Ecto neural progenitor cell (in vitro differentiated cells): ENCODE measurements at regions not wholly inside any gene's neighbourhood (a gene's known extent, or its start where the extent isn't known, plus 50 kb on each side); places are given as distances from the start of the nearest gene placed in this dataset.
"Not testable (repeated sequence)": the region's sequence is repeated elsewhere in the genome, so short reads cannot be mapped to it uniquely, and the experiment has no call there.

ENCODE experiments used
- DNase-seq: peaks from one replicate; pipeline ENCODE4 v3.0.0-alpha.2; 2018; ENCODE audit warnings: low spot score

DNA sequence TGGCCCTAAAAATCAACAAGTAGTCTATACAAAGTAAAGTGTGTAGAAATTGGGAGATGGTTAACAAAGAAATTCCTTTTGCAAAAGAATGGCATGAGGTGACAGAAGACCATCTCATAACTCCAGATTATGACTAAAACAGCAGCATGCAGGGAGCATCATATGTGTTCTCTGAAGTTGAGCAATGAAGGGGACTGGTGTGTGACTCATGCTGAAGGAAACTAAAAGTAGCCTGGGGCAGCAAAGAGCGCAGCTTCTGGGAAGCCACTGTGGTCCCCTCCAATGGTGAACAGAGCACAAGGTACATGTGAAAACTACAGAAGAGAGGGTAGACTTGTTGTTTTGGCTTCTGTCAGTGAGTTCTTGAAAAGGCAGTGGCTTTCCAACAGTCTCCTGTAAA is 133.4 kb downstream of the MACC1 start:
- DNase-seq, result no peak

DNA sequence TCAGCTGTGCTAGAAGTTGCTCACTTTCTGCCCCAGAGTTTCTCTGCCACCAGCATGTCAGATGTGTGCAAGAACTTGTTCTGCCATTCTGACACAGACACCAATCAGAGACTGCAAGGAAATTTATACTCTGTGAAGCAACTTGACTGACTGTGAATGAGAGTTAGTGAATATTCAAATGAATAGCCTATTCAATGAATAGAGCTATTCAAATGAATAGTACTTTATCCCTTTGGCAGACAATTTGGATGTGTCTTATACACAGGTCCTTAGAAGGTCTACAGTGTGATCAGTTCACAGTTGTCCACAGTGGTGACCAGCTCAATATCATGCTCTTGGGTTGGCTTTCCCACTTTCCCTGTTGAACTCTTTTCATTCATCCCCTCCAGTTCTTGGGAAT is 138.1 kb downstream of the MACC1 start:
- no peak for DNase-seq

DNA sequence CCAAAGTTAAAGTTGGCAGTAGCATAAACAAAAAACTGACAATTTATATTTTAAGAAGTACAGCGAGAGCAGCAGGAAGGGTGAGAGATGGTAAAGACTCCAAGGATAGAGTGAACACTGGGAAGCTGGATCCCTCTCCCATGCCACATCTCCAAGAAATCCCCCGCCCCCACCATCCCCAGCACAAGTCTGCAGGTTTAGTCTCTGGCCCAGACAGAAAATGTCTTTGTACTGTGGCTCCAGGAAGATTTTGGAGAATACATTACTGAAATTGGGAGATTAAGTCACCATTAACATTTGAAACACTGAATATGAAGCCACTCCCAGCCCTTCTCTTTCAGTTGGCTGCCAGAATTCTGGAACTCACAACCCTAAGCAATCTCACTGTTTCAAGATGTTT is 140.3 kb downstream of the MACC1 start:
- DNase-seq, result no peak

DNA sequence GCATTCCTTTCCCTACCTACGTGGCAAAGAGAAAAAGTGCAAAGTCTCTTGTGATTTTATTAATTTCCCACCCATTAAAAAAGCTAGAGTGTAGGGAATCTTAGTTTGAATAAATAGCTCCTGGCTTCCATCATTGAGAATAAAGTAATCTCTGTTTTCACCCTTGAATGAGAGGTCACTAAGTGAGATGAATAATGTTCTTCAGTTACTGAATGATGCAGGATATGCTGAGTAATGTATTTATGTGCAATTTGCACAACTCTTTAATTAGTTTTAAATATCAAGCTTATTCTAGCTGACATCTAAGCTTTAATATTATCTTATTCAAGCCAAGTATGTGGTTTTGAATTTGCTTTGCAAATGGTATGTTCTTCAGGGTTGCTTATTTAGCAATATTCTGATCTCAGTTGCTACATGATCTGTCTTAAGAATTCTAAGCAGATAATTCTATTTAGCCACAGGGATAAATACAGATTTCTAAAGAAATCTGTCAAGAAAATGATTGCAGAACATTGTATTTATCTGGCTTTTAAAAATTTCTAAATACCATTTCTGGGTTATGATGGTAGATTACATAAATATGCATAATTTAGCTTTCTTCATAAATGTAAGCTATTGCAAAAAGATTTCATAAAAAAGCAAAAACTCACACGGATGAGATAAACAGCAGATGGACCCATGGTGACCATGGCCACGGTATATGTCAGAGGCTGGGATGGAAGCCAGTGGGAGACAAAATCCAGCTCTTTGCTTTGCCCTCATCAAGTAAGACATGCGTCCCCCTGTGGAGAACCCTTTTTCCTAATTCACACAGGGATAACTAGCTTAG is 141.0 kb downstream of the MACC1 start:
- no peak for DNase-seq

DNA sequence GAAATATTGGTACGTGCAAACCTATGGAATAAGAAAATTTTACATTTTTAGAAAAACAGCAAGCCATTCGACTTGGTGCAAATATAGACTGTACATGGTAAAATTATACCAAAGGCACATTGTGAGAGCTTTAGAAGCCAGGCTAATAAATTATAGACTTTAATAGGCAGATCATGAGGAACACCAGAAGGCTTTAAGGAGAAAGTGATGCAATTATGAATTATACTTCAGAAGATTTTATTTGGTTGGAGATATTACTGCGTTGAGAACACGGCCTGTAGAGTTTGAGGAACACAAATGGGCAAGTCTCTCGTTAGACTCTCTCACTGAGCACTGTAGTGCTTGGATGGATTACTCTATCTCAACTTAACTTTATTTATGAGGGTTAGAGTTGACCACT is 141.7 kb downstream of the MACC1 start:
- DNase-seq, result no peak

DNA sequence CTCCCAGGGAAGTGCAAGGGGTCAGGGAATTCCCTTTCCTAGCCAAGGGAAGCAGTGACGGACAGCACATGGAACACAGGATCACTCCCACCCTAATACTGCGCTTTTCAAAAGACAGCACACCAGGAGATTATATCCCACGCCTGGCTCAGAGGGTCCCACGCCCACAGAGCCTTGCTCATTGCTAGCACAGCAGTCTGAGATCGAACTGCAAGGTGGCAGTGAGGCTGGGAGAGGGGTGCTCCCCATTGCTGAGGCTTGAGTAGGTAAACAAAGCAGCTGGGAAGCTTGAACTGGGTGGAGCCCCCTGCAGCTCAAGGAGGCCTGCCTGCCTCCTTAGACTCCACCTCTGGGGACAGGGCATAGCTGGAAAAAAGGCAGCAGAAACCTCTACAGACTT is 149.2 kb downstream of the MACC1 start:
- DNase-seq, result not testable (repeated sequence)

DNA sequence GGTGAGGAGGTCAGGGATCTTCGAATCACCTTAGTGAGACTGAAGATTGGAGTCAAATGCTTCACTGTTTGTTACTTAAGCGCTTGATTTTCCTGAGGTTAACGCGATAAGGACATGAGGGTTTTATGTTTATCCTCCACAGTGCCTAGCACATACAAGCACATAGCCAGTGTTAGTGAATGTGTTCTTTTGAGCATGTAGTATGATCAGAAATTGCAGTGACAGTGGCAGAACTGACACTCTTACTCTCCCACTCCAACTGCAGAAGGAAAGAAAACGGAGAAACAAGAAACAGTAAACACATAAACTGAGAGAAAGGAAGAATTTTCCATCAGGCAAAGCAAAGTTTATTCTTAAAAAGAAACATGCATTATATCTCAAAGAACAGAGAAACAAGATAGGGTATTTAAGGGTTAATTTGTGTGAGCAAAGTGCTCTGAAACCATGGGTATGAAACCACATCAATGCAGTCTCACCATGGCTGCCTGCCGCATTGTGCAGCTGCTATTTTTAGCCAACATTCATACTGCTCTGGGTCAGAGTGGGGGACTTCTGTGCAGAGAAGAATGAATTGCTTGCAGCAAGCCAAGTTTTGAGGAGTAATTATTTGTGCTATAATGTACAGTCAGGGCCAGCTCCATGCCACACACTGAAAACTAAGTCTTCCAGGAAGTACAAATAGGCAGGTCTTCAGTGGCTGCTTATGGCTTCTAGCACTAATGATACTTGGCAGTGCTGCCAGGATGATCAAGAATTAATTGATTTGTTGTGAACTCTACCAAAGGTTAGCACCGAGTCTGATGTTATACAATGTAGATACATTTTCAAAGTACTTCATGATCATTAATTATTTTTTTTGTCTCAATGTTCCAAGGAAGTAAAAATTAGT is 152.0 kb downstream of the MACC1 start:
- no peak for DNase-seq

DNA sequence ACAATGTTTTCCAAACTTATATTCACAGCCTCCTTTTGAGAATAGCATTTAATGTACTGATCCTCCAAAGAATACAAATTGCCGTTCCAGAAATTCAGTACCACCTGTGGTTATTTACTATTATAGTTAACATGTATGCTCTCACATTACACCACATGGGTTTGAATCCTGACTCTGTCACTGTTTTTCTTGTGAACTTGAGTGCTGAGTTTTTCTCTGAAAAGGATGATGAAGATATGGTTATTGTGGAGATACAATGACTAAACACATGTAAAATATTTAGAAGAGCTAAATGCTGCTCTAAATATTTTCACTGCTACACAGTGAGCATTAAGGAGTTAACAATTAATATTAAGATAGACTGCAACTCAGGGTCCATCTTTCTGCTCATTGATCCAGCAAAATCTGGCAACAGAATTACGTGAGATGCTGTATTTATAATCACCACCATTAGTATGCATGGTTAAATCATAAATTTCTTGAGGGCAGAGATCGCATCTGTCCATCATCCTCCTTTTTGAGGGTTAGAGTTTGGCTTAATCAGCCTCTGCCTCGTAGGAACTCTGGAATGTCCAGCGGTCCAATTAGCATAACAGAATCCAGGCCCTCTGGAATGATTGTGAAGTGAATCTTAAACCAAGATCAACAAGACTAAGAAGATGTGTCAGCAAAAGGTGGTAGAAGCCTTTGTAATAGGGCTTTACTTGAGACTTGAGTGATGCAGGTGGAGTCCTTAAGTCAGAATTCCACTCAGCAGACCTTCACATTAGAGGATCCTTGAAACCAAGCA is 152.8 kb downstream of the MACC1 start:
- no peak for DNase-seq

DNA sequence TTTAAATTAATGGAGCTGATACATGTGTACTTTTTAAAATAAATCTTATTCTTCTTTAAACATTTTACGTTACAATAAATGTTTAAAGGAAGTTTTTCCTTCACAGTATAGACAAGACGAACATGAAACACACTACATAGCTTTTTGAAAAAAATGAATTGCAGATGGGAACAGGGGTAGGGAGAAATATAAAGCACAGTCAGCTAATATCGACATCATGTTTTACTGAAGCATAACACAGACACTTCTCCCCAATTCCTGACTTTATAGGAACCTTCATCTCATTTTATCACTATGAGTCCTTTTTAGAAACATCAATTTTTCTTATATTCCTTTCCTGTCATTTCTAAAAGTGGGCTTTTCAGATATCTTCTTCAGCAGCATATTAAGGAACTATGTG is 153.5 kb downstream of the MACC1 start:
- DNase-seq, result no peak

DNA sequence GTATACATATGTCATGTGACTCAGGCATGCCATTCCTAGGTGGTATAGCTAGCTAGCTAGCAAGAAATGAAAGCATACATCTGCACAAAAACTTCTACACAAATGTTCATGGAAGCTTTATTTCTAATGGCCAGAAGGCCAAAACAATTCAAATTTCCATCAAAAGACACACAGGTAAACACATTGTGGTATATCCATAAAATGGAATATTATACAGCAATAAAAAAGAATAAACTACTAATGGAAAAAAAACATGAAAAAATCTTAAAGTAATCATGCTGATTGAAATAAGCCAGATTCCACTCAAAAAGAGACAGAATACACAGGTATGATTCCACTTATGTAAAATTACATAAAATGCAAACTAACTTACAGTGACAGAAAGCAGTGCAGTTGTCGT is 154.3 kb downstream of the MACC1 start:
- DNase-seq, result no peak

DNA sequence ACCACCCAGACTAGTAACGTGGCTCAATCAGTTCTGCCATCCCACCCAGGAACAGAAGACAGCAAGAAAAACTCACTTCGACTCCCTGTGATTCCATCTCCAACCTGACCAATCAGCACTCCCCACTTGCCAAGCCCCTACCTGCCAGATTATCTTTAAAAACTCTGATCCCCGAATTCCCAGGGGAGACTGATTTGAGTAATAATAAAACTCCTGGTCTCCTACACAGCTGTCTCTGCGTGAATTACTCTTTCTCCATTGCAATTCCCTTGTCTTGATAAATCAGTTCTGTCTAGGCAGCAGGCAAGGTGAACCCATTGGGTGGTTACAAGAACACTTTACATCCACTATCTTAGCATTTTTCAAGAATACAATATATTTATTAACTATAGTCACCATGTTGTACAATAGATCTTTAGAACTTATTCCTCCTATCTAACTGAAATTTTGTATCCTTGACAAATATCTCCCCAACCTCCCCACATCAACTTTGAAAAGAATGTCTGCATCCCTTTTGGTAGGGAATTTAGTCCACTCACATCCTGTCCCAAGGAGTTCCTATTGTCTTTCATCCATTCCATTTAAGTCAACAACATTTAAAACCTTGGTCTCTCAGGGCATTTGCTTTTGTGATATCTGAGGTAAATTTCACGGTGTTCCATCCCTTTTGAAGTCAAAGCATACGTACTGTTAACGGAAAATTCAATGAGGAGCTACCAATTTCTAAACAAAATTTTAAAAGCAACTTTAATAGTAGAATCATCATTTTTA is 163.7 kb downstream of the MACC1 start:
- DNase-seq, result no peak

DNA sequence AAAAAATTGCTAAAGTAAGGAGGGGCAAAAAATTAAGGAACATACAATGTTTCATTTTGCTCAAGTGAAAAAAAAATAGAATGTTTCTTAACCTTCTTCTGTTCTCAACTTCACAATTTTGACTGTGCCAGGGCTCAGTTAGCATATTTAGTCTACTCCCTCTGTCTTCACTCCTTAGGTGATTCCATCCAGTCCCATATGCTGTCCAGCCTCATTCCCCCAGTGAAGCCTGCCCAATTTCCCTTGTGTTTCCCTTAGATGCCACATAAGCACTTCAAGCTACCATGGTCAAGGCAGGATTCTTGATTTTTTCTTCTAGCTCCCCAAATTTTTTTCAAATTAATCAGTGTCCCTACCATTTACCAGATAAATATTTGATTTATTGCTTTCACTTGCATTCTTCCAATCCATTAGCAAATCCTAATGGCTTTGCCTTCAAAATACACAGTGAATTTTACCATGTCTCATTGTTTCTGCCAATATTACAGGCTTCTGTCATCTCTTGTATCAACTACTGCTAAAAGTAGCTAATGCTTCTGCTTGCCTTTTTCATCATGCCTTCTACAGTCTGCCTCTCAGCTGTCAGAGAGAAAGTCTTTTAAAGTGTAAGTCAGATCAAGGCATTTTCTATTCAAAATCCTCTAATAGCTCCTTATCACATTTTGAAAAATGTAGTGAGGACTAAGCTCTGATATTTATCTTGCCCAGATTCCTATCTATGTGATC is 166.8 kb downstream of the MACC1 start:
- DNase-seq, result no peak

DNA sequence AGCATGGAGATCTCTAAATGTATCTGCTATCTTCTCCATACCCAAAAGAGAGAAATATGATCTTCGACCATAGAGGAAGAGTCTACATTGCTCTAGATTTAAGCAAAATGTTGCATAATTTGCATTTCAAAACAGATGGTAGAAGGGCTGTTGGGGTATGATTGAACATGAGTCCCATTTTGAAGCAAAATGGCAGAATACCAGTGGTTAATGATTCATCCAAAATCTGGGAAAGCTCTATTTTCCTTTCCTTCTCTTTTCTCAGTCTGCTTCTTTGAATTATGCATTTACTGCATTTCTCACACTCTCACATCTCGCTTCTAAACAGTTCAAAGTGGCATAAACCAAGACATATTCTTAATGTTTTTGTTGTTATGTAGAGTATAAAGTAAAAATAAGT is 178.5 kb downstream of the MACC1 start:
- no peak for DNase-seq

DNA sequence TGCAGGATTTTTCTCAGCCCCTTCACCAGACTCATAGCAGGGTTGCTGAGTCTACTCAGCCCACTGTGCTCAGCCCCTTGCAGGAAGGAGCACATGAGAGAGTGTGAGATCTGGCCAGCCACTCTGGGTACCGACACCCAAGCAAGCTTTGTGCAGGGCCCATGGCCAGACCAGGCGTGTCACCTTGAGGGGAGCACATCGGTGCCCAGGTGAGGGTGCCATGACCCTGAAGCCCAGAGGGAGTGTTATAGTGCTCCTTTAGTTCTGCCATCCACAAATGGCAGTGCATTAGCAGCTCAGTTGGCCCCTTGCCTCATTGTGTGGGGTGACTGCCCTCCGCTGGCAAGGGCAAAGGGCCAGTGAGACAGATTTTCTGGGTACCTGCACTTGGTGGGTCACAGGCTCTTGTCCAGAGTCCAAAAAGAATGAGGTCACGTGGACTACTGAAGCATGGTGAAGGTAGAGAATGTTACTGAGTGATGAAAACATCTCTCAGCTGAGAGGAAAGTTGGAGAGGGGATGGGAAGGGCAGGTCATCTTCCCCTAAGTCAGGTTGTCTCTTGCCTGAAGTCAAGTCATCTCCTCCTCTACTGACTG is 181.8 kb downstream of the MACC1 start:
- DNase-seq, result no peak

DNA sequence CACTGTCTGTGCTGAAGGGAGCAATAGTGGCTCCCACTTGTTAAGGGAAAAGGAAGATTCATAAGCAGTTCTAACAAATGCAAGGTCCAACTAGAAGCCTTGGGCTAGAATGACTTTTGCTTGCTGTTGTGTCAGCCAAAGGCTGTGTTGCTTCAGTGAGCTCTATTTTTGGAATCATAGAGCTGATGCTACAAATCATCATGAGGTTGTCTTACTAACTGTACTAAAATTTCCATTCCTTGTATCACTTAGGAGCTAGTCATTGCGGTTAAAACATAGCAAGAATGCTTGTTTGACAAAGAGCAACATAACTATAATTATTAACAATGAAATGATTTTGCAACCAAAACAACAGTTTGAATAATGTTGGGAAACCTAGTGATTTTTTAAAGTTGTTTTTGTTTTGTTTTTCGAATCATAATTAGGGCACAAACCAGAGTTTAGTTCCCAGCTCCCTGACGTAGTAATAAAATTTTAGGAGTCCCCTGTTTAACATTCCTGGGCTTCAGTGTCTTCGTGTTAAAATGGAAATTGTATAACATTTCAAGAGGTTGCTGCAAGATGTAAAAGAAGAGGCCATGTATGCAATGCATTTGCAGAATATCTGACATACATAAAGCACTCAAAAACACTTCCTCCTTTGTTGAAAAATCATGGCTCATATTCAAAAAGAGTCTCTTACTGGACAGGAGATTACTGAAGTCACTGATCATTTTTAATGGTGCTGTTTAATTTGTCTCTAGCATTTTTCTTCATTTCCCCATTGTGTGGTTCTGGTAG is 183.4 kb downstream of the MACC1 start:
- no peak for DNase-seq

DNA sequence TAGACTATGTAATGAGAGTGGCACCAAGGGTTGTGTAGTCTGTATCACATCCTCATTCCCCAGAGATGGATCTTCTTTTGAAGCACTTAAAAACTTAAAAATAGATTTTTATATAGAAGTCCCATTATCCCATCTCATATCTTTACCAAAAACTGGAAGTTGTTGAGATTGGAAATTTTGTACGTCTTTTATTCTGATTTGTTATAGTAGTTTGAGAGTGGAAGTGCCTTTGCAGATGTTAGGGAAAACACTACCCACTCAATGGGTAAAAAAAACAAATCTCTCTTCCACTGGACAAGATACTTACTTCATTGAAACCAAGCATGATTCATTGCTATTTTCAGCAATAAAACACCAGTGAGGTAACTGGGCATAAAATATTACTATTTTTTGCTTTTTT is 184.4 kb downstream of the MACC1 start:
- DNase-seq, result no peak

DNA sequence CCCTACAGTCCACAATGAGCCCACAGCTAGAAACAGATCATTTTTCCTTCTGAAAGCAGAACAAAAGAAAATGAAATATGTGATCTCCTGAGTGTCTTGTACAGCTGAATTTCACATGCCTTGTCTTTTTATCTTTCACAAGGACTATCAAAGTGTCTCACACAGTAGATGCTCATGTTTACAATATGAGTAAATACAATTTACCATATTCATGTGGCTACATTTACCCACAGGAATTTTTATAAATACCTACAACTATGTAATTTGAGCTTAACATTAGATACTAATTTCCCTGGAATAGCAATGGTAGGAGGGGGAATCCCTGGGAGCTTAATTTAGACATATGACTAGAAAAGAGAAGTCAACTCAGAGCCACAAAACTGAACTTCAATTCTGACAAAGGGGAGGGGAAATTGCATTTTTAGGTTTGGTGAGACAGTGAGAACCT is 186.2 kb downstream of the MACC1 start:
- DNase-seq, result no peak

DNA sequence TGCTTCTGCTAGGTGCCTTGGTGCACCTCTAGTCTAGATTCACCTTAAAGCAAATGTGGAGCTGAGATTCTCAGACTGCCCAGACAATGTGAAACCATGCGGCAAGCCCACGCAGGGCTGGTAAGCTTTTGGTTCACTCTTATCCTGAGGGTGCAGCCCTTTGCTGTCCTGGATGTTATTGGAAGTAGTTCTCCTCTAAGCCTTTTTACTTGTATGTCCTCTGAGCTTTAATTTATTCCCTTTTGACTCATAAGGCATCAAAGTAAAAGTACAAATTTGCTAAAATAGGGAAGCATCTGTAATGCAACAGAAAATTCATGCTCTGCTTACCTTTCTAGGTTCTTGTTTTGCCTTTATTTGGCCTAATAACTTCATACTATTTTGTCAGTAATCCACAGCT is 186.8 kb downstream of the MACC1 start:
- DNase-seq, result no peak

DNA sequence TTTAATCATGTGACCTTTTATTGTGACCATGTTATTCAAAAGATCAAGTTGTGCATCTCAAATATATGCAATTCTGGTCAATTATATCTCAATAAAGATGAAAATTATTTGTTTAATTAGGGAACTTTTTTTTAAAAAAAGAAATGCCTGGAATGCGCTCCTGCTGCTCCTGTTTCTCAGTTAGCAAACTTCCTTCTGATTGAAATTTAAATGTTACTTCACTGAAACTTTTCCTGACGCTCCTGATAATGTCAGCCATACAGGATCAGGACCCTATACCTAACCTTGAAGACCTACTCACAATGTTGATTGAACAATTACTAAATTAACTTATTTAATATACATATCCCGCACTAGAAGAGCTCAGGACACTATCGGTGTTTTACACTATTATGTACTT is 190.4 kb downstream of the MACC1 start:
- DNase-seq, result no peak

DNA sequence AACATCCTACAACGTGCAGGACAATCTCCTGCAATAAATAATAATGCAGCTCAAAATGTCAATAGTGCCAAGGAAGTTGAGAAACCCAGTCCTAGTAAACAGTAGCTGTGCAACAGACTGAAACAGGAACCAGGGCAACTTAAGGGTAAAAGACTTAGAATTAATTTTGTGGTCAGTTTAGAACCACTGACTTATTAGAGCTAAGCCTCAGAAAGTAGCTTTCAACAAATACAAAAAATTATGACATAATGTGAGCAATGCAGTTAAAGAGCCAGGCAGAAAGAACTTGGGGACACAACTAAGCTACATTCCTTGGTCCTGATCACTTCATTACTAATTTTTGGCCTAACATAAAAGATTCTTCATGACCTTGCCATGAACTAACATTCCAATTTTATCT is 195.4 kb downstream of the MACC1 start:
- DNase-seq, result no peak
